HG03066 (cell line): ENCODE measurements at regions not wholly inside any gene's neighbourhood (a gene's known extent, or its start where the extent isn't known, plus 50 kb on each side); places are given as distances from the start of the nearest gene placed in this dataset.

Experiments
- ATAC-seq: cut with Tn5 transposase; IDR thresholded peaks from one replicate; pipeline ENCODE4 v1.9.1; 2021; ENCODE audit warnings: low read depth; ENCODE audit not compliant: unreplicated experiment

- no peak for ATAC-seq
Observed at GRCh38 chr4:169815606-169816005, 57.9 kb upstream of the HPF1 start.

DNA sequence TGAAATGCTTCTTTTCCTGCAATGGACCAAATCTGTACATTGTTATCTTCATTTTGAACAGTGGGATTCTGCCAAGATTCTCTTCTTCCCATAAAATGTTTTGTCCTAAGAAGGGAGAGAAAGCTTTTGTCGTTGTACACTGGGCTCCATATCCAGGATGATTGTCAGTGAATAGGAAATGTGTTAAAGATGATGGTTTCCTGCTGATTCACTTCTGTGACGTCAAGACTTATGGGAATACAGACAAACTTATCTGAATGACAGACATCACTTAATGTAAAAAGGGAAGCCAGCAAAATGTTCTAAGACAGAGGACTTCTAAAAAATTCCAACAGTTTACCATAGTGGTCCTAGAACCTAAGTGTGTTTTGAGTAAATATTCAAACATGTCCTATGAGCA, 53.7 kb upstream of the HPF1 start:
- ATAC-seq = no peak

GRCh38 chr4:169810325-169811323, 52.9 kb upstream of the HPF1 start:
- peak; percentile 57 for ATAC-seq

- no peak for ATAC-seq
Observed at GRCh38 chr4:169807934-169808509, 50.3 kb upstream of the HPF1 start.
